K562 (cell line): ENCODE measurements at regions not wholly inside any gene's neighbourhood (a gene's known extent, or its start where the extent isn't known, plus 50 kb on each side); places are given as distances from the start of the nearest gene placed in this dataset.

Source experiments
- BRCA1 ChIP-seq, 2 experiments: fragments of 450-650 bp in 1 of 2; sonication (generic) in 1 of 2; formaldehyde crosslinking in 1 of 2; IDR thresholded peaks; 2 replicates each; pipeline versions ENCODE4 v1.5.0 to v1.6.1; 2017 to 2020; ENCODE audit warnings: mild to moderate bottlenecking in 1 of 2, missing genetic modification reagents in 1 of 2
- EGR1 ChIP-seq: fragments of 450-650 bp; conservative IDR thresholded peaks from 2 replicates; pipeline ENCODE4 v1.6.1; 2017; ENCODE audit warnings: mild to moderate bottlenecking
- JUN ChIP-seq, 2 experiments: sonication (generic) in 1 of 2; formaldehyde crosslinking in 1 of 2; IDR thresholded peaks; 2 replicates each; pipeline versions ENCODE4 v1.6.1 to v1.8.0; 2012 to 2022; ENCODE audit warnings: borderline replicate concordance in 2 of 2, mild to moderate bottlenecking in 2 of 2, improper control_type of control experiment in 1 of 2, low read depth in 1 of 2, low read length in 1 of 2, missing genetic modification reagents in 1 of 2
- KAT7 ChIP-seq: sonication (generic); formaldehyde crosslinking; IDR thresholded peaks from 2 replicates; pipeline ENCODE4 v1.8.0; 2022; ENCODE audit warnings: missing genetic modification reagents, mild to moderate bottlenecking, borderline replicate concordance
- LEF1 ChIP-seq: fragments of 450-650 bp; IDR thresholded peaks from 2 replicates; pipeline ENCODE4 v1.6.1; 2016; ENCODE audit warnings: mild to moderate bottlenecking
- NCOR1 ChIP-seq: fragments of 450-650 bp; IDR thresholded peaks from 2 replicates; pipeline ENCODE4 v1.6.1; 2016; ENCODE audit warnings: mild to moderate bottlenecking, moderate library complexity
- POLR2A ChIP-seq: fragments of 450-650 bp; conservative IDR thresholded peaks from 2 replicates; pipeline ENCODE4 v1.6.1; 2016
- TAL1 ChIP-seq: fragments of 450-650 bp; IDR thresholded peaks from 2 replicates; pipeline ENCODE4 v1.6.1; 2016; ENCODE audit warnings: mild to moderate bottlenecking
- ZNF274 ChIP-seq: IDR thresholded peaks from 2 replicates; pipeline ENCODE4 v1.6.1; 2011; ENCODE audit warnings: low read depth, mild to moderate bottlenecking, low read length, moderate library complexity, borderline replicate concordance
- TF ChIP-seq, protein P1 (sequence below): fragments of 450-650 bp; IDR thresholded peaks from 2 replicates; pipeline ENCODE4 v1.6.1; 2016
- TF ChIP-seq, protein P2 (sequence below): sonication (generic); formaldehyde crosslinking; IDR thresholded peaks from 2 replicates; pipeline ENCODE4 v1.8.1; 2023; ENCODE audit warnings: mild to moderate bottlenecking, missing genetic modification reagents
- TF ChIP-seq, protein P3 (sequence below): fragments of 250-450 bp; sonication (Bioruptor Pico); IDR thresholded peaks from 2 replicates; pipeline ENCODE4 v1.5.1; 2021; ENCODE audit warnings: mild to moderate bottlenecking
- TF ChIP-seq, protein P4 (sequence below), 3 experiments: IDR thresholded peaks in 2 of 3; conservative IDR thresholded peaks in 1 of 3; 2 replicates each; pipeline ENCODE4 v1.5.1; 2011 to 2012; ENCODE audit warnings: low read length in 3 of 3, mild to moderate bottlenecking in 3 of 3, control low read depth in 2 of 3, improper control_type of control experiment in 1 of 3, inconsistent platforms in 1 of 3, low read depth in 1 of 3, mixed read lengths in 1 of 3, moderate library complexity in 1 of 3; ENCODE audit not compliant: insufficient read depth in 2 of 3

GRCh38 chr5:106368021-106368420 lies 1302.7 kb downstream of the EFNA5 start:
- TF ChIP-seq, protein P1, sequence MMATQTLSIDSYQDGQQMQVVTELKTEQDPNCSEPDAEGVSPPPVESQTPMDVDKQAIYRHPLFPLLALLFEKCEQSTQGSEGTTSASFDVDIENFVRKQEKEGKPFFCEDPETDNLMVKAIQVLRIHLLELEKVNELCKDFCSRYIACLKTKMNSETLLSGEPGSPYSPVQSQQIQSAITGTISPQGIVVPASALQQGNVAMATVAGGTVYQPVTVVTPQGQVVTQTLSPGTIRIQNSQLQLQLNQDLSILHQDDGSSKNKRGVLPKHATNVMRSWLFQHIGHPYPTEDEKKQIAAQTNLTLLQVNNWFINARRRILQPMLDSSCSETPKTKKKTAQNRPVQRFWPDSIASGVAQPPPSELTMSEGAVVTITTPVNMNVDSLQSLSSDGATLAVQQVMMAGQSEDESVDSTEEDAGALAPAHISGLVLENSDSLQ = no peak
- no peak for TF ChIP-seq TAL1
- TF ChIP-seq ZNF274 = no peak
- no peak for TF ChIP-seq KAT7
- TF ChIP-seq, protein P2, sequence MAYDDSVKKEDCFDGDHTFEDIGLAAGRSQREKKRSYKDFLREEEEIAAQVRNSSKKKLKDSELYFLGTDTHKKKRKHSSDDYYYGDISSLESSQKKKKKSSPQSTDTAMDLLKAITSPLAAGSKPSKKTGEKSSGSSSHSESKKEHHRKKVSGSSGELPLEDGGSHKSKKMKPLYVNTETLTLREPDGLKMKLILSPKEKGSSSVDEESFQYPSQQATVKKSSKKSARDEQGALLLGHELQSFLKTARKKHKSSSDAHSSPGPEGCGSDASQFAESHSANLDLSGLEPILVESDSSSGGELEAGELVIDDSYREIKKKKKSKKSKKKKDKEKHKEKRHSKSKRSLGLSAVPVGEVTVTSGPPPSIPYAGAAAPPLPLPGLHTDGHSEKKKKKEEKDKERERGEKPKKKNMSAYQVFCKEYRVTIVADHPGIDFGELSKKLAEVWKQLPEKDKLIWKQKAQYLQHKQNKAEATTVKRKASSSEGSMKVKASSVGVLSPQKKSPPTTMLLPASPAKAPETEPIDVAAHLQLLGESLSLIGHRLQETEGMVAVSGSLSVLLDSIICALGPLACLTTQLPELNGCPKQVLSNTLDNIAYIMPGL = no peak
- no peak for TF ChIP-seq NCOR1
- TF ChIP-seq BRCA1 (IDR thresholded peaks at IDR 0.05) = no peak
- no peak for TF ChIP-seq BRCA1 (CRISPR knock-in tag; IDR thresholded peaks at IDR 0.05)
- no peak for TF ChIP-seq POLR2A
- TF ChIP-seq, protein P3, sequence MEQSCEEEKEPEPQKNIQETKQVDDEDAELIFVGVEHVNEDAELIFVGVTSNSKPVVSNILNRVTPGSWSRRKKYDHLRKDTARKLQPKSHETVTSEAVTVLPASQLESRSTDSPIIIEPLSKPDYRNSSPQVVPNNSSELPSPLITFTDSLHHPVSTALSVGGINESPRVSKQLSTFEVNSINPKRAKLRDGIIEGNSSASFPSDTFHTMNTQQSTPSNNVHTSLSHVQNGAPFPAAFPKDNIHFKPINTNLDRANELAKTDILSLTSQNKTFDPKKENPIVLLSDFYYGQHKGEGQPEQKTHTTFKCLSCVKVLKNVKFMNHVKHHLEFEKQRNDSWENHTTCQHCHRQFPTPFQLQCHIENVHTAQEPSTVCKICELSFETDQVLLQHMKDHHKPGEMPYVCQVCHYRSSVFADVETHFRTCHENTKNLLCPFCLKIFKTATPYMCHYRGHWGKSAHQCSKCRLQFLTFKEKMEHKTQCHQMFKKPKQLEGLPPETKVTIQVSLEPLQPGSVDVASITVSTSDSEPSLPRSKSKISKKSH (CRISPR knock-in tag) = no peak
- no peak for TF ChIP-seq LEF1
- TF ChIP-seq, protein P4, sequence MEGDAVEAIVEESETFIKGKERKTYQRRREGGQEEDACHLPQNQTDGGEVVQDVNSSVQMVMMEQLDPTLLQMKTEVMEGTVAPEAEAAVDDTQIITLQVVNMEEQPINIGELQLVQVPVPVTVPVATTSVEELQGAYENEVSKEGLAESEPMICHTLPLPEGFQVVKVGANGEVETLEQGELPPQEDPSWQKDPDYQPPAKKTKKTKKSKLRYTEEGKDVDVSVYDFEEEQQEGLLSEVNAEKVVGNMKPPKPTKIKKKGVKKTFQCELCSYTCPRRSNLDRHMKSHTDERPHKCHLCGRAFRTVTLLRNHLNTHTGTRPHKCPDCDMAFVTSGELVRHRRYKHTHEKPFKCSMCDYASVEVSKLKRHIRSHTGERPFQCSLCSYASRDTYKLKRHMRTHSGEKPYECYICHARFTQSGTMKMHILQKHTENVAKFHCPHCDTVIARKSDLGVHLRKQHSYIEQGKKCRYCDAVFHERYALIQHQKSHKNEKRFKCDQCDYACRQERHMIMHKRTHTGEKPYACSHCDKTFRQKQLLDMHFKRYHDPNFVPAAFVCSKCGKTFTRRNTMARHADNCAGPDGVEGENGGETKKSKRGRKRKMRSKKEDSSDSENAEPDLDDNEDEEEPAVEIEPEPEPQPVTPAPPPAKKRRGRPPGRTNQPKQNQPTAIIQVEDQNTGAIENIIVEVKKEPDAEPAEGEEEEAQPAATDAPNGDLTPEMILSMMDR (IDR thresholded peaks at IDR 0.05 in 2 of 3, conservative IDR thresholded peaks at IDR 0.05 in 1 of 3; ENCODE audit: insufficient read depth in 2 of 3, low read depth in 1 of 3, low read length in 3 of 3) = no peak
- TF ChIP-seq JUN (IDR thresholded peaks at IDR 0.05; ENCODE audit: borderline replicate concordance, low read depth, low read length) = no peak
- TF ChIP-seq JUN (CRISPR knock-in tag; IDR thresholded peaks at IDR 0.05; ENCODE audit: borderline replicate concordance) = no peak
- TF ChIP-seq EGR1 = no peak
